WTC11 (cell line): ENCODE measurements at regions not wholly inside any gene's neighbourhood (a gene's known extent, or its start where the extent isn't known, plus 50 kb on each side); places are given as distances from the start of the nearest gene placed in this dataset.

ENCODE experiments used
- ATAC-seq: fragments of 200-7000 bp; cut with Tn5 transposase; 2 replicates; pipeline ENCODE4 v1.10.0; 2021; ENCODE audit warnings: mild to moderate bottlenecking, moderate library complexity
- CTCF ChIA-PET: fragments of 300-600 bp; sonication (Branson Sonifier 250); formaldehyde crosslinking; loops from one replicate; lab custom pipeline; 2021; ENCODE audit warnings: antibody characterized with exemption; lab: Charles Lee
- POLR2A ChIA-PET: fragments of 350-600 bp; sonication (Branson Sonifier 250); formaldehyde crosslinking; loops from one replicate; lab custom pipeline; 2021; ENCODE audit warnings: antibody characterized with exemption; lab: Charles Lee
- DNase-seq: peaks from one replicate; pipeline ENCODE4 v3.0.0; 2021; ENCODE audit warnings: low spot score
- H3K27ac Mint-ChIP-seq: 2 replicates; pipeline ENCODE4 v1.8.0; 2021; ENCODE audit warnings: mixed read lengths
- H3K27me3 Mint-ChIP-seq: 2 replicates; pipeline ENCODE4 v1.8.0; 2021; ENCODE audit warnings: low read depth, mild to moderate bottlenecking, moderate library complexity, mixed read lengths
- H3K36me3 Mint-ChIP-seq: 2 replicates; pipeline ENCODE4 v1.8.0; 2021; ENCODE audit warnings: mixed read lengths
- H3K4me1 Mint-ChIP-seq: 2 replicates; pipeline ENCODE4 v1.8.0; 2022; ENCODE audit warnings: mixed read lengths
- H3K4me3 Mint-ChIP-seq: 2 replicates; pipeline ENCODE4 v1.8.0; 2021; ENCODE audit warnings: mild to moderate bottlenecking, moderate library complexity, mixed read lengths
- H3K9me3 Mint-ChIP-seq: 2 replicates; pipeline ENCODE4 v1.8.0; 2021; ENCODE audit warnings: mixed read lengths
- CREM ChIP-seq: sonication (generic); formaldehyde crosslinking; IDR thresholded peaks from 2 replicates; pipeline ENCODE4 v1.8.1; 2022; ENCODE audit warnings: mild to moderate bottlenecking, missing genetic modification reagents, moderate library complexity
- ELF4 ChIP-seq: sonication (generic); formaldehyde crosslinking; IDR thresholded peaks from 2 replicates; pipeline ENCODE4 v1.8.1; 2022; ENCODE audit warnings: low read depth, mild to moderate bottlenecking, moderate library complexity, missing genetic modification reagents
- ETV6 ChIP-seq: sonication (generic); formaldehyde crosslinking; IDR thresholded peaks from 2 replicates; pipeline ENCODE4 v1.8.1; 2022; ENCODE audit warnings: mild to moderate bottlenecking, missing genetic modification reagents
- FOXJ3 ChIP-seq: sonication (generic); formaldehyde crosslinking; IDR thresholded peaks from 2 replicates; pipeline ENCODE4 v1.9.0; 2021; ENCODE audit warnings: missing genetic modification reagents, mild to moderate bottlenecking, borderline replicate concordance
- GRHL2 ChIP-seq: fragments of 250-450 bp; sonication (Bioruptor Pico); IDR thresholded peaks from 2 replicates; pipeline ENCODE4 v1.8.0; 2022; ENCODE audit warnings: mild to moderate bottlenecking, moderate library complexity; ENCODE audit not compliant: insufficient replicate concordance, severe bottlenecking
- HMGA2 ChIP-seq: fragments of 250-450 bp; sonication (Bioruptor Pico); IDR thresholded peaks from 2 replicates; pipeline ENCODE4 v1.4.0; 2021; ENCODE audit warnings: mild to moderate bottlenecking, moderate library complexity
- MYBL2 ChIP-seq: sonication (generic); formaldehyde crosslinking; IDR thresholded peaks from 2 replicates; pipeline ENCODE4 v1.8.1; 2023; ENCODE audit warnings: mild to moderate bottlenecking, moderate library complexity, missing genetic modification reagents
- NR2C2 ChIP-seq: sonication (generic); formaldehyde crosslinking; IDR thresholded peaks from 2 replicates; pipeline ENCODE4 v1.8.0; 2022; ENCODE audit warnings: mild to moderate bottlenecking, missing genetic modification reagents
- NR3C1 ChIP-seq: sonication (generic); formaldehyde crosslinking; conservative IDR thresholded peaks from 2 replicates; pipeline ENCODE4 v1.8.1; 2023; ENCODE audit warnings: low read depth, mild to moderate bottlenecking, missing genetic modification reagents
- RELA ChIP-seq: sonication (generic); formaldehyde crosslinking; IDR thresholded peaks from 2 replicates; pipeline ENCODE4 v1.8.1; 2022; ENCODE audit warnings: missing genetic modification reagents, mild to moderate bottlenecking, borderline replicate concordance
- TP53 ChIP-seq: sonication (generic); formaldehyde crosslinking; IDR thresholded peaks from 2 replicates; pipeline ENCODE4 v1.8.1; 2023; ENCODE audit warnings: mild to moderate bottlenecking, missing genetic modification reagents
- ZNF138 ChIP-seq: sonication (generic); formaldehyde crosslinking; conservative IDR thresholded peaks from 2 replicates; pipeline ENCODE4 v1.8.1; 2022; ENCODE audit warnings: mild to moderate bottlenecking, moderate library complexity, missing genetic modification reagents
- ZNF219 ChIP-seq: sonication (generic); formaldehyde crosslinking; IDR thresholded peaks from 2 replicates; pipeline ENCODE4 v1.8.0; 2023; ENCODE audit warnings: missing genetic modification reagents, mild to moderate bottlenecking, borderline replicate concordance
- TF ChIP-seq, protein P1 (sequence below): fragments of 250-450 bp; sonication (Bioruptor Pico); IDR thresholded peaks from 2 replicates; pipeline ENCODE4 v1.9.0; 2021; ENCODE audit warnings: moderate library complexity, mild to moderate bottlenecking, inconsistent platforms, borderline replicate concordance
- TF ChIP-seq, protein P2 (sequence below): fragments of 250-450 bp; sonication (Bioruptor Pico); conservative IDR thresholded peaks from 2 replicates; pipeline ENCODE4 v1.9.0; 2021; ENCODE audit warnings: mild to moderate bottlenecking
- TF ChIP-seq, protein P3 (sequence below): sonication (generic); formaldehyde crosslinking; IDR thresholded peaks from 2 replicates; pipeline ENCODE4 v1.8.1; 2022; ENCODE audit warnings: mild to moderate bottlenecking, missing genetic modification reagents, moderate library complexity, borderline replicate concordance
- TF ChIP-seq, protein P4 (sequence below): sonication (generic); formaldehyde crosslinking; IDR thresholded peaks from 2 replicates; pipeline ENCODE4 v1.8.0; 2022; ENCODE audit warnings: mild to moderate bottlenecking, missing genetic modification reagents
- TF ChIP-seq, protein P5 (sequence below): sonication (generic); formaldehyde crosslinking; IDR thresholded peaks from 2 replicates; pipeline ENCODE4 v1.8.0; 2022; ENCODE audit warnings: missing genetic modification reagents
- TF ChIP-seq, protein P6 (sequence below): sonication (generic); formaldehyde crosslinking; IDR thresholded peaks from 2 replicates; pipeline ENCODE4 v1.8.1; 2022; ENCODE audit warnings: low read depth, mild to moderate bottlenecking, moderate library complexity, missing genetic modification reagents, borderline replicate concordance
- TF ChIP-seq, protein P7 (sequence below): fragments of 250-450 bp; sonication (Bioruptor Pico); IDR thresholded peaks from 2 replicates; pipeline ENCODE4 v1.8.0; 2021; ENCODE audit warnings: mild to moderate bottlenecking

DNA sequence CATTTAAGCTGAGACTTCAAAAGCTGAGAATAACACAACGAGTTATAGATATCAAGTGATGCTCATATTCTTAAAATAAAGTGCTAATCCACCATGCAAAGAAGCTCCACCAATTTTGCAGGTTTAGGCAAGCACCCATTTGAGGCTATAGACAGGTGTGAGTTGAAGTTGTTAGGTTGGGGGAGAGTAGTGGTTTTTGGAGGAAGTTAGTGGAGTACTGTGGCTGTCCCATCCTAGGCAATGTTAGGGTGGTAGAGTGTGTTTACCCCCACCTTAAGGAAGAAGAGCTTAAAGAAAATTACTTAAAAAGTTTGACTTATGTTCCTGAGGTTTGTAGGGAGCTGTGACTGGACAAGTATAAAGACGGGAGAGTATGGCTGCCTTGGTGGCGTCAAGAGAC lies 98.9 kb upstream of the MAN2A1 start:
- no peaks in the 10 kb centered on the region for H3K36me3 Mint-ChIP-seq
- POLR2A ChIA-PET = no interaction called here
- H3K4me3 Mint-ChIP-seq = no peak overlapping the region
- H3K9me3 Mint-ChIP-seq = peaks cover 14% of the 10 kb centered on the region
- ATAC-seq (no peak), DNase-seq (no peak)
- H3K27ac Mint-ChIP-seq = no peak overlapping the region
- no peaks in the 10 kb centered on the region for H3K4me1 Mint-ChIP-seq
- CTCF ChIA-PET = interaction anchor here (2.0 kb wide), 1 partner anchor 98 kb away, joined by 14 read pairs; no protein-coding TSS in a partner anchor
- TF ChIP-seq CREM (CRISPR knock-in tag) = no peak
- no peak for TF ChIP-seq RELA (CRISPR knock-in tag)
- no peak for TF ChIP-seq MYBL2
- TF ChIP-seq NR2C2 = no peak
- TF ChIP-seq, protein P1, sequence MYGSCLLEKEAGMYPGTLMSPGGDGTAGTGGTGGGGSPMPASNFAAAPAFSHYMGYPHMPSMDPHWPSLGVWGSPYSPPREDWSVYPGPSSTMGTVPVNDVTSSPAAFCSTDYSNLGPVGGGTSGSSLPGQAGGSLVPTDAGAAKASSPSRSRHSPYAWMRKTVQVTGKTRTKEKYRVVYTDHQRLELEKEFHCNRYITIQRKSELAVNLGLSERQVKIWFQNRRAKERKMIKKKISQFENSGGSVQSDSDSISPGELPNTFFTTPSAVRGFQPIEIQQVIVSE (CRISPR knock-in tag) = no peak
- no peak for TF ChIP-seq ETV6 (CRISPR knock-in tag)
- TF ChIP-seq, protein P2, sequence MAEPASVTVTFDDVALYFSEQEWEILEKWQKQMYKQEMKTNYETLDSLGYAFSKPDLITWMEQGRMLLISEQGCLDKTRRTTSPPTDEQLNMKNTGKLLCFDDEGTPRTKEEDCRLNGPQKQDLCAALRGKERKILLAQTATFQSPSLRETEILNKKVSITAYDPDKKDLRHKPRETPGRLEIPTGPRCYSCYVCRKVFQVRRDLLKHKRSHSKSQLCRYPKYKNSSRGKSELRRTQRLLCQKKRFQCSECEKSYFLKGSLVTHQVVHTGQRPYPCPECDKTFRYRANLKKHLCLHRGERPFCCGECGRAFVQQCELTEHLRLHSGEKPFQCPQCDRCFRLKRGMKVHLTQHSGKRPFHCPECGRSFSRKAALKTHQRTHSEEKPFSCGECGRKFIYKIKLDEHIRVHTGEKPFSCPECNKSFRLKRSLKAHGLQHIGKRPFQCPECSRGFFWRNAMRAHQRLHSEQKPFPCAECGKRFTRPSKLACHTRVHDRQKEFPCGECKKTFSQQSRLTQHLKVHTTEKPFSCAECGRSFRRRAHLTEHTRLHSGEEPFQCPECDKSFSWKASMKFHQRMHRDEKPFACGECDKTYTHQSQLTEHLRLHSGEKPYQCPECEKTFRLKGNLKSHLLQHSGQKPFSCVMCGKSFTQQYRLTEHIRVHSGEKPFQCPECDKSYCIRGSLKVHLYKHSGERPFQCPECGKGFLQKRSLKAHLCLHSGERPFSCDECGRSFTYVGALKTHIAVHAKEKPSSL = no peak
- TF ChIP-seq TP53 = no peak
- no peak for TF ChIP-seq ZNF138 (CRISPR knock-in tag)
- TF ChIP-seq, protein P3, sequence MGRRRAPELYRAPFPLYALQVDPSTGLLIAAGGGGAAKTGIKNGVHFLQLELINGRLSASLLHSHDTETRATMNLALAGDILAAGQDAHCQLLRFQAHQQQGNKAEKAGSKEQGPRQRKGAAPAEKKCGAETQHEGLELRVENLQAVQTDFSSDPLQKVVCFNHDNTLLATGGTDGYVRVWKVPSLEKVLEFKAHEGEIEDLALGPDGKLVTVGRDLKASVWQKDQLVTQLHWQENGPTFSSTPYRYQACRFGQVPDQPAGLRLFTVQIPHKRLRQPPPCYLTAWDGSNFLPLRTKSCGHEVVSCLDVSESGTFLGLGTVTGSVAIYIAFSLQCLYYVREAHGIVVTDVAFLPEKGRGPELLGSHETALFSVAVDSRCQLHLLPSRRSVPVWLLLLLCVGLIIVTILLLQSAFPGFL (CRISPR knock-in tag) = no peak
- TF ChIP-seq FOXJ3 = no peak
- TF ChIP-seq, protein P4, sequence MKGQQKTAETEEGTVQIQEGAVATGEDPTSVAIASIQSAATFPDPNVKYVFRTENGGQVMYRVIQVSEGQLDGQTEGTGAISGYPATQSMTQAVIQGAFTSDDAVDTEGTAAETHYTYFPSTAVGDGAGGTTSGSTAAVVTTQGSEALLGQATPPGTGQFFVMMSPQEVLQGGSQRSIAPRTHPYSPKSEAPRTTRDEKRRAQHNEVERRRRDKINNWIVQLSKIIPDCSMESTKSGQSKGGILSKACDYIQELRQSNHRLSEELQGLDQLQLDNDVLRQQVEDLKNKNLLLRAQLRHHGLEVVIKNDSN = no peak
- TF ChIP-seq, protein P5, sequence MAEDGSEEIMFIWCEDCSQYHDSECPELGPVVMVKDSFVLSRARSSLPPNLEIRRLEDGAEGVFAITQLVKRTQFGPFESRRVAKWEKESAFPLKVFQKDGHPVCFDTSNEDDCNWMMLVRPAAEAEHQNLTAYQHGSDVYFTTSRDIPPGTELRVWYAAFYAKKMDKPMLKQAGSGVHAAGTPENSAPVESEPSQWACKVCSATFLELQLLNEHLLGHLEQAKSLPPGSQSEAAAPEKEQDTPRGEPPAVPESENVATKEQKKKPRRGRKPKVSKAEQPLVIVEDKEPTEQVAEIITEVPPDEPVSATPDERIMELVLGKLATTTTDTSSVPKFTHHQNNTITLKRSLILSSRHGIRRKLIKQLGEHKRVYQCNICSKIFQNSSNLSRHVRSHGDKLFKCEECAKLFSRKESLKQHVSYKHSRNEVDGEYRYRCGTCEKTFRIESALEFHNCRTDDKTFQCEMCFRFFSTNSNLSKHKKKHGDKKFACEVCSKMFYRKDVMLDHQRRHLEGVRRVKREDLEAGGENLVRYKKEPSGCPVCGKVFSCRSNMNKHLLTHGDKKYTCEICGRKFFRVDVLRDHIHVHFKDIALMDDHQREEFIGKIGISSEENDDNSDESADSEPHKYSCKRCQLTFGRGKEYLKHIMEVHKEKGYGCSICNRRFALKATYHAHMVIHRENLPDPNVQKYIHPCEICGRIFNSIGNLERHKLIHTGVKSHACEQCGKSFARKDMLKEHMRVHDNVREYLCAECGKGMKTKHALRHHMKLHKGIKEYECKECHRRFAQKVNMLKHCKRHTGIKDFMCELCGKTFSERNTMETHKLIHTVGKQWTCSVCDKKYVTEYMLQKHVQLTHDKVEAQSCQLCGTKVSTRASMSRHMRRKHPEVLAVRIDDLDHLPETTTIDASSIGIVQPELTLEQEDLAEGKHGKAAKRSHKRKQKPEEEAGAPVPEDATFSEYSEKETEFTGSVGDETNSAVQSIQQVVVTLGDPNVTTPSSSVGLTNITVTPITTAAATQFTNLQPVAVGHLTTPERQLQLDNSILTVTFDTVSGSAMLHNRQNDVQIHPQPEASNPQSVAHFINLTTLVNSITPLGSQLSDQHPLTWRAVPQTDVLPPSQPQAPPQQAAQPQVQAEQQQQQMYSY (CRISPR knock-in tag) = no peak
- no peak for TF ChIP-seq NR3C1 (CRISPR knock-in tag)
- TF ChIP-seq, protein P6, sequence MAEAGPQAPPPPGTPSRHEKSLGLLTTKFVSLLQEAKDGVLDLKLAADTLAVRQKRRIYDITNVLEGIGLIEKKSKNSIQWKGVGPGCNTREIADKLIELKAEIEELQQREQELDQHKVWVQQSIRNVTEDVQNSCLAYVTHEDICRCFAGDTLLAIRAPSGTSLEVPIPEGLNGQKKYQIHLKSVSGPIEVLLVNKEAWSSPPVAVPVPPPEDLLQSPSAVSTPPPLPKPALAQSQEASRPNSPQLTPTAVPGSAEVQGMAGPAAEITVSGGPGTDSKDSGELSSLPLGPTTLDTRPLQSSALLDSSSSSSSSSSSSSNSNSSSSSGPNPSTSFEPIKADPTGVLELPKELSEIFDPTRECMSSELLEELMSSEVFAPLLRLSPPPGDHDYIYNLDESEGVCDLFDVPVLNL = no peak
- no peak for TF ChIP-seq GRHL2 (CRISPR knock-in tag)
- TF ChIP-seq ZNF219 (CRISPR knock-in tag) = no peak
- TF ChIP-seq ELF4 = no peak
- TF ChIP-seq, protein P7, sequence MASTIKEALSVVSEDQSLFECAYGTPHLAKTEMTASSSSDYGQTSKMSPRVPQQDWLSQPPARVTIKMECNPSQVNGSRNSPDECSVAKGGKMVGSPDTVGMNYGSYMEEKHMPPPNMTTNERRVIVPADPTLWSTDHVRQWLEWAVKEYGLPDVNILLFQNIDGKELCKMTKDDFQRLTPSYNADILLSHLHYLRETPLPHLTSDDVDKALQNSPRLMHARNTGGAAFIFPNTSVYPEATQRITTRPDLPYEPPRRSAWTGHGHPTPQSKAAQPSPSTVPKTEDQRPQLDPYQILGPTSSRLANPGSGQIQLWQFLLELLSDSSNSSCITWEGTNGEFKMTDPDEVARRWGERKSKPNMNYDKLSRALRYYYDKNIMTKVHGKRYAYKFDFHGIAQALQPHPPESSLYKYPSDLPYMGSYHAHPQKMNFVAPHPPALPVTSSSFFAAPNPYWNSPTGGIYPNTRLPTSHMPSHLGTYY = no peak
- TF ChIP-seq HMGA2 (CRISPR knock-in tag) = no peak
- TF ChIP-seq, all 79 proteins: peak for 0
- H3K27me3 Mint-ChIP-seq = no peaks in the 10 kb centered on the region
